ENCODE measurements at regions not wholly inside any gene's neighbourhood (a gene's known extent, or its start where the extent isn't known, plus 50 kb on each side); places are given as distances from the start of the nearest gene placed in this dataset.

DNA sequence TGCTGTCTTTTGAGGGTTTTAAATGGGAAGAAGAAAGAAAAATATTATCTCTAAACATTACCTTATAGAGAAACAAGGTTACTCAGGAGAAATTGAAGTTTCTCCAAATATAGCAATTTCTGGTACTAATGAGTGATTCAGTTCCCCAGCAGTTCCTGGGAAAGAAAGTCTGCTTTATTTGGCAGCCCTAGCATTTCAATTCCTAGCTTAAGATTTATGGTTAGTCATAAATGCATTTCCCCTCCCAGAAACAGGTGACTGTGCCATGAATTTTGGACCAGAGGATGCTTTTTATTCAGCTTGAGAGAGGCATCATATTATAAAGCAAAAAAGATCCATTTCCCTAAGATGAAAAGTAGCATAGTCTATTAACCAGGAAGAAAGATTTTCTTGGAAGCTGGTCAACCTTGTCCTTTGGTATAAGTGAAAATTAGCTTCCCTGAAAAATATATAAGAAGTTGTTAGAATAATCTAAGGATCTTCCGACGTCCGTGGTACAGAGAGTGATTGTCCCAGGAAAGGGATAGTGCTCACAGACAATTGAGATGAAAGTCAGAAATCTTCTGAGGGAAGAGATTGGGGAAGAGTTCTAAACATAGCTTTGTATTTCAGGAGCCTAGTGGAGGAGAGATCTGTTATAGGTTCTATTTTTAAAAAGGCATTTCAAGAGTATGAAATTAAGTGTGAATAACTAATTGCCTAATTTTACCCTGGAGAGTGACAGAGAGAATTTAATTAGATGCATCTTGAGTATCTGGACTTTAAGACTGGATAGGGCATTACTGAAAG lies 164.9 kb downstream of the ESM1 start:
- H3K36me3 ChIP-seq (ENCODE audit: control insufficient read depth, insufficient read depth, low read length): no peaks in the 10 kb centered on the region
- H3K27me3 ChIP-seq (ENCODE audit: control insufficient read depth, insufficient read depth, low read length): no peaks in the 10 kb centered on the region
- H3K4me1 ChIP-seq (ENCODE audit: control insufficient read depth, insufficient read depth, low read length): peaks cover 4% of the 10 kb centered on the region; the same call in 1 of the 2 replicates
- no peak overlapping the region for H3K4me3 ChIP-seq (ENCODE audit: low read depth, low read length)
- H3K9me3 ChIP-seq (ENCODE audit: control insufficient read depth, insufficient read depth, low read length): no peaks in the 10 kb centered on the region
- H3K27ac ChIP-seq (ENCODE audit: low read depth, low read length): no peak overlapping the region
- no peak overlapping the region for H3K9ac ChIP-seq (ENCODE audit: low read depth, low read length)

DNA sequence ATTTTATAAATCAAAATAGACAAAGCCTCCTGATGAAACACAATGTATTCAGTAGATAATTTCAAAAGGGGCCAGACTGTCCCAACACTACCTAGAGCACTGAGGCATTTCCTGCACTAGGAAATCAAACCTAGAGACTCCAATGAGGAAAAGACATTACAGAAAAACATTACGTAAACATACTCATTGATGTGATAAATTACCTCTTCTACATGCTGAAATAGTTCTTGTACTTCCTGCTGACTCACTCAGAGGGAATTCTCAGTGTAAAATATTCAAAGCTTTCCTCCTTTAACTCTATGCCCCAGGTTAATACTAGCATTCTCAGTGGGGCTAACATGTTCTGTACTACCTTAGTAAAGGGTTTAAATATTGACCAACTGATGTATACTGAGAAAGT lies 178.0 kb downstream of the ESM1 start:
- H3K27me3 ChIP-seq (ENCODE audit: control insufficient read depth, insufficient read depth, low read length): no peaks in the 10 kb centered on the region
- H3K4me1 ChIP-seq (ENCODE audit: control insufficient read depth, insufficient read depth, low read length): peaks cover 6% of the 10 kb centered on the region; the same call in 1 of the 2 replicates
- no peak overlapping the region for H3K9ac ChIP-seq (ENCODE audit: low read depth, low read length)
- no peak overlapping the region for H3K27ac ChIP-seq (ENCODE audit: low read depth, low read length)
- H3K36me3 ChIP-seq (ENCODE audit: control insufficient read depth, insufficient read depth, low read length): no peaks in the 10 kb centered on the region
- no peak overlapping the region for H3K4me3 ChIP-seq (ENCODE audit: low read depth, low read length)
- H3K9me3 ChIP-seq (ENCODE audit: control insufficient read depth, insufficient read depth, low read length): peaks cover 22% of the 10 kb centered on the region

DNA sequence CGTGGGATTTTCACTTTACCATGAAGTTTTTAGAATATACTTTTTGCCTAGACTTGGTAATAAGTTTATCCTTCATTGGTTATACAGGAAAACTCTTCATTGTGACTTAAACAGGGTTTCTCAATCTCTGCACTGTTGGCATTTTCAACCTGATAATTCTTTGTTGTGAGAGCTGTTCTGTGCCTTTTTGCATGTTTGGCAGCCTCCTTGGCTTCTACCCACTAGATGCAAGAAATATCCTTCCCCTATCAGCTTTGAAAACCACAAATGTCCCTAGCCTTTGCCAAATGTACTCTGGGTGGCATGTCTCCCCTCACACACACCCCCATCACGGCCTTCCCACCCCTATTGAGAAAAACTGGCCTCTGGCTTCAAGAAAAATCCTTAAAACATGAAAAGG lies 180.9 kb downstream of the ESM1 start:
- H3K9me3 ChIP-seq (ENCODE audit: control insufficient read depth, insufficient read depth, low read length): peaks cover 8% of the 10 kb centered on the region; the same call in 1 of the 2 replicates
- no peaks in the 10 kb centered on the region for H3K36me3 ChIP-seq (ENCODE audit: control insufficient read depth, insufficient read depth, low read length)
- no peak overlapping the region for H3K4me3 ChIP-seq (ENCODE audit: low read depth, low read length)
- no peaks in the 10 kb centered on the region for H3K27me3 ChIP-seq (ENCODE audit: control insufficient read depth, insufficient read depth, low read length)
- H3K9ac ChIP-seq (ENCODE audit: low read depth, low read length): no peak overlapping the region
- peaks cover 6% of the 10 kb centered on the region; the same call in 1 of the 2 replicates for H3K4me1 ChIP-seq (ENCODE audit: control insufficient read depth, insufficient read depth, low read length)
- no peak overlapping the region for H3K27ac ChIP-seq (ENCODE audit: low read depth, low read length)

DNA sequence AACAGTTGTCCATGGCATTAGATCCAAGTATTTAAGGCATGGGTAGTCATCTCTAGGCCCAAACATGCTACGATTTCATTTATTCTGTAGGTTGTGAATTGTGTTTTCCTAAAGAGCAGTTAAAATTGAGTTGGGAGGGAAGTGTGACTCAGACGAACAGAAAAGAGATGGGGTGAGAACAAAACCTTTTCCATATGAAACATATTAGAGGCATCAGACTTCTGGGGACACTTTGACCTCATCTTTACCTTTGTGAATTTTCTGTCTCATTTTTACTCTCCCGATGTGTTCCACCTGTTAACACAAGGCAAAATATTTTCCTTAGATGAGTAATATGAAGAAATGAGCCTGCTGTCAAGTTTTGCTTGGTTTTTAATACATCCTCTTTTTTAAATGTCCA lies 181.3 kb downstream of the ESM1 start:
- H3K27me3 ChIP-seq (ENCODE audit: control insufficient read depth, insufficient read depth, low read length): no peaks in the 10 kb centered on the region
- H3K9me3 ChIP-seq (ENCODE audit: control insufficient read depth, insufficient read depth, low read length): peaks cover 8% of the 10 kb centered on the region; the same call in 1 of the 2 replicates
- H3K4me1 ChIP-seq (ENCODE audit: control insufficient read depth, insufficient read depth, low read length): peaks cover 6% of the 10 kb centered on the region; the same call in 1 of the 2 replicates
- H3K4me3 ChIP-seq (ENCODE audit: low read depth, low read length): no peak overlapping the region
- H3K36me3 ChIP-seq (ENCODE audit: control insufficient read depth, insufficient read depth, low read length): no peaks in the 10 kb centered on the region
- H3K27ac ChIP-seq (ENCODE audit: low read depth, low read length): no peak overlapping the region
- H3K9ac ChIP-seq (ENCODE audit: low read depth, low read length): no peak overlapping the region

DNA sequence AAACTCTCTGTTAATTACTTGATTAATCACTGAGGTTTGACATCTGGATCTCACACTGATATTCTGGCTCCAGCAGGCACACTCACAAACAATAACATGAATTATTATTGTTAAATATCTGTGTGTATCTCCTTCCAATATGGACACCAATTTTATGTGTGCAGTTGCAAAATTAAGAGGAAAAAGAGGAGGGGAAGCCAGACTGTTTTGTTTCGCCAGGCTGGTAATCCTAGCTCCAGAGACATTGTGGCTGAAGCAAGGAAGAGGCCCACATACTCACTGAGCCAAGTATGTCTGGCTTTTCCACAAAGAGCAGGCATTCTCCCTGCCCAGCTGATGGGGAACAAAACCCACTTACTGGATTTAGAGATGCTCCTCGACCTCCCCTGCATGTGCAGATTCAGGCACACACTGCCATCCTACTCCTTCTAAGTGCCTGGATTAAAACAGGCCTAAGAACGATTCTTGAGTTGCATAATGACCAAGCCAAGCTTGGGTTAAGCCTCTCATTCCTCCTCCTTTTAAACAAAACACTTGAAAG lies 181.9 kb downstream of the ESM1 start:
- Histone ChIP-seq H3K4me3 (ENCODE audit: low read depth, low read length) (no peak overlapping the region), H3K27ac (ENCODE audit: low read depth, low read length) (no peak overlapping the region), H3K9ac (ENCODE audit: low read depth, low read length) (no peak overlapping the region), H3K9me3 (ENCODE audit: control insufficient read depth, insufficient read depth, low read length) (peaks cover 6% of the 10 kb centered on the region; the same call in 1 of the 2 replicates), H3K4me1 (ENCODE audit: control insufficient read depth, insufficient read depth, low read length) (peaks cover 6% of the 10 kb centered on the region; the same call in 1 of the 2 replicates), H3K27me3 (ENCODE audit: control insufficient read depth, insufficient read depth, low read length) (no peaks in the 10 kb centered on the region), H3K36me3 (ENCODE audit: control insufficient read depth, insufficient read depth, low read length) (no peaks in the 10 kb centered on the region)

DNA sequence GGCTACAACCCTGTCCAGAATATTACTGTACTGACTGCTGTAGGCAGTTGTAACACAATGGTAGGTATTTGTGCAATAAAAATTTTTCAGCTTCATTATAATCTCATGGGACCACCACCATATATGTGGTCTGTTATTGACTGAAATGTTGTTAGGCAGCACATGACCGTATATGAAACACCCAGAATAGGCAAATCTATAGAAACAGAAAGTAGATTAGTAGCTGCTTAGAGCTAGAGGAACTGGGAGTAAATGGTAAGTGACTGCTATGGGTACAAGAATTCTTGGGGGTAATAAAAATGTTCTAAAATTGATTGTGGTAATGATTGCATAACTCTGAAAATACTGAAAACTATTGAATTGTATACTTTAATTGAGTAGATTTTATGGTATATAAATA lies 185.7 kb downstream of the ESM1 start:
- no peak overlapping the region for H3K27ac ChIP-seq (ENCODE audit: low read depth, low read length)
- no peaks in the 10 kb centered on the region for H3K36me3 ChIP-seq (ENCODE audit: control insufficient read depth, insufficient read depth, low read length)
- H3K9ac ChIP-seq (ENCODE audit: low read depth, low read length): no peak overlapping the region
- no peaks in the 10 kb centered on the region for H3K9me3 ChIP-seq (ENCODE audit: control insufficient read depth, insufficient read depth, low read length)
- H3K4me1 ChIP-seq (ENCODE audit: control insufficient read depth, insufficient read depth, low read length): no peaks in the 10 kb centered on the region
- H3K27me3 ChIP-seq (ENCODE audit: control insufficient read depth, insufficient read depth, low read length): no peaks in the 10 kb centered on the region
- H3K4me3 ChIP-seq (ENCODE audit: low read depth, low read length): no peak overlapping the region

DNA sequence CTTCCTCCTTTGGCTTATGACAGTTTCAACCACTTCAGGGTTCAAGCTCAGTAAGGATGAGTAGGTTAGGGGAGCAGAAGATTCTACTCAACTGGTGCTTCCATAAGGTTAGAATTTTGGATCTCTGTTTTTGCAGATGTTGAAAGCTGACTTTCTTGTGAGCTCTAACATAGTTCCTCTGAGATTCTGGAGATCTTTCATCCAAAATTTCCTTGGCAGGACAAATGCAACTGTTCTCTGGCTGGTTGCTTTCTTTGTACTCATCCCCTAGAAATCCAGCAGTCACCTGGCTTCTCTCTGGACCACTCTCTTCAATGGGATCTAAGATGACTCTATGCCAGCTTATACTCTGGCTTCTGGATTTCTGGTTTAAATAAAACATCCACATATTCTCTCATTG lies 189.6 kb downstream of the ESM1 start:
- no peaks in the 10 kb centered on the region for H3K4me1 ChIP-seq (ENCODE audit: control insufficient read depth, insufficient read depth, low read length)
- no peak overlapping the region for H3K27ac ChIP-seq (ENCODE audit: low read depth, low read length)
- no peak overlapping the region for H3K9ac ChIP-seq (ENCODE audit: low read depth, low read length)
- no peaks in the 10 kb centered on the region for H3K36me3 ChIP-seq (ENCODE audit: control insufficient read depth, insufficient read depth, low read length)
- H3K9me3 ChIP-seq (ENCODE audit: control insufficient read depth, insufficient read depth, low read length): no peaks in the 10 kb centered on the region
- H3K27me3 ChIP-seq (ENCODE audit: control insufficient read depth, insufficient read depth, low read length): no peaks in the 10 kb centered on the region
- H3K4me3 ChIP-seq (ENCODE audit: low read depth, low read length): no peak overlapping the region

DNA sequence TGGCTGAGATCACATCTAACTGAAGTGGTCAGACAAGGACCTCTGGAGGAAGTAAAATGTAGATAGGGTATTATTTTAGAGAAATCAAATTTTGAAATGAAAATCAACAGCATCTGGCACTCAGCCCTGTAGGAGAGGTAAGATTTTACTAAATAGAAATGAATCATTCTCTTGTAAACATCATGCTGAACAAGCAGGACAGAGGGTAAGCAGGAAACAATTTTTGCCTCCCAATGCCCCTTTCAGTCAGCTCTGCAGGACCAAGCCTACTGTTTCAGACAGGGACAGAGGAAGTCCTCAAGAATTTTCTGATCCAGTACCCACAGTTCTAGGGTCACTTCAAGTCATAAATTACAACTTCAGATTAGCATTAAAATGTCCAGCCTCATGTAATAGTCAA lies 190.1 kb downstream of the ESM1 start:
- no peak overlapping the region for H3K9ac ChIP-seq (ENCODE audit: low read depth, low read length)
- no peak overlapping the region for H3K27ac ChIP-seq (ENCODE audit: low read depth, low read length)
- H3K4me3 ChIP-seq (ENCODE audit: low read depth, low read length): no peak overlapping the region
- no peaks in the 10 kb centered on the region for H3K36me3 ChIP-seq (ENCODE audit: control insufficient read depth, insufficient read depth, low read length)
- H3K4me1 ChIP-seq (ENCODE audit: control insufficient read depth, insufficient read depth, low read length): no peaks in the 10 kb centered on the region
- no peaks in the 10 kb centered on the region for H3K9me3 ChIP-seq (ENCODE audit: control insufficient read depth, insufficient read depth, low read length)
- H3K27me3 ChIP-seq (ENCODE audit: control insufficient read depth, insufficient read depth, low read length): no peaks in the 10 kb centered on the region

DNA sequence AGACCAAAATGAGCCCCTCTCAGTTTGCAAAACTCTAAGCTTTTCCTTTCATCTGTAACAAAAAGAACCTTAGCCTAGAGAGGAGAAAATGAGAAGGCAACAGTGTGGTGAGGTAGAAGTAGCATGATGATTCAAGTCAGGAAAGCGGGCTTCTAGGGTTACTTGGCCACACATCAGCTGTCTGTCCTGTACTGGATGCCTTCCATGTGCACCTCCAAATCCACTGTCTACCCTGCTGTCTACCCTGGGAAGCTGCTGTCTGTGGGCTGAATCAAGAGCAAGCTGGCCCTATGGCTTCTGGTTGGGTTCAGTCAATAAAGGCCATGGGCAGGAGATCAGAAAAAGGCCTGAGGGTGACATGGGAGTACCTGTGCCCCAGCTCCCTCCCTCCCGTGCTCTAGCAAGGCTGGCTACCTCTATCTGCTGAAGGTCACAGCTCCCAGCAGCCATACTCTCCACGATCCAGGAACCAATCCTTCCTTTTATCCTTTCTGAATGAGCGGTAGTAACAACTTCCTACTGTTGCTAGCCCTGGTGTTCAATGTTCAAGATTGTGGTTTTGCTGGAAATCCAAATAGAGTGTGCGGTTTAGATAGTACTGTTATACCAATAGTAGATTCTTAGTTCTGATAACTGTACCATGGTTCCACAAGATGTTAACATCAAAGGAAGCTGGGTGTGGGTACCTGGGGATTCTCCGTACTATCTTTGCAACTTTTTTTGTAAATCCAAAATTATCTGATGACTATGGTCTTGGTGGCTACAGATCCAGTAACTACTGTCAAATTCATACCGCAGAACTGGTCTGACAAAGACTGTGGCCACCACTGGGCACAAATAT lies 191.0 kb downstream of the ESM1 start:
- H3K36me3 ChIP-seq (ENCODE audit: control insufficient read depth, insufficient read depth, low read length): no peaks in the 10 kb centered on the region
- no peak overlapping the region for H3K27ac ChIP-seq (ENCODE audit: low read depth, low read length)
- H3K4me1 ChIP-seq (ENCODE audit: control insufficient read depth, insufficient read depth, low read length): no peaks in the 10 kb centered on the region
- H3K9ac ChIP-seq (ENCODE audit: low read depth, low read length): no peak overlapping the region
- H3K4me3 ChIP-seq (ENCODE audit: low read depth, low read length): no peak overlapping the region
- H3K9me3 ChIP-seq (ENCODE audit: control insufficient read depth, insufficient read depth, low read length): no peaks in the 10 kb centered on the region
- H3K27me3 ChIP-seq (ENCODE audit: control insufficient read depth, insufficient read depth, low read length): no peaks in the 10 kb centered on the region

DNA sequence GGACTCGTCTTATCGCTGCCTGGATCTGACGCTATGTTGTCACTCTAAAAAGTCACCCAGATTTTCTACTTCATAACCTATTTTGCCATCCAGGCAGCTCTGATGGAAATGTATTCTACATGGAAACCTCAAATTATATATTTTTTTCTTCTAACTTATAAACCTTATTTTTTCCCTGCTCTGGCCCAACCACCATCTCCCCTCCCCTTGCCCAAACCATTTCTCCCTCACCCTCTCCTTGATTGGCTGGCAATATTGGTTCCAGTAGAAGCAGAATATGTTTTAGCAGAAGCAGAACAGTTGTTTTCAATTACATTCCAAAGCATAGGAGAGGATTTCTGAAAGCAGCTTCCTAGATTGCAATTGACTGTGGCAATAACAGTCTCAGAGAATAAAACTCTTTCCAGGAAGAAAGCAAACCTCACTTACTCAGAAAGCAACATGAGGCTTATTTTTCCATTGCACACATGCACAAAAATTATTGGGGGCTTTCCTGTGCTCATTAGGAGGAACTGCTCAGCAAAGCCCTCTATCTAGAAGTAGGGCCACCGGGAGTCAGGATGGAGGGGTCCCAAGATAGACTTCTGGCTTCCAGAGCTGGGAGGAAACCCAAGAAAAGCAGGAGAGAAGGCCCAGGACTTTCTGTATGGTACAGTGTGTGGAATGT lies 191.8 kb downstream of the ESM1 start:
- H3K4me3 ChIP-seq (ENCODE audit: low read depth, low read length): no peak overlapping the region
- H3K9ac ChIP-seq (ENCODE audit: low read depth, low read length): no peak overlapping the region
- no peaks in the 10 kb centered on the region for H3K4me1 ChIP-seq (ENCODE audit: control insufficient read depth, insufficient read depth, low read length)
- H3K9me3 ChIP-seq (ENCODE audit: control insufficient read depth, insufficient read depth, low read length): no peaks in the 10 kb centered on the region
- H3K36me3 ChIP-seq (ENCODE audit: control insufficient read depth, insufficient read depth, low read length): no peaks in the 10 kb centered on the region
- no peaks in the 10 kb centered on the region for H3K27me3 ChIP-seq (ENCODE audit: control insufficient read depth, insufficient read depth, low read length)
- H3K27ac ChIP-seq (ENCODE audit: low read depth, low read length): no peak overlapping the region

Data from HUES48 (cell line).